ENCODE measurements at regions not wholly inside any gene's neighbourhood (a gene's known extent, or its start where the extent isn't known, plus 50 kb on each side); places are given as distances from the start of the nearest gene placed in this dataset.

- no peaks in the 10 kb centered on the region for H3K9me3 ChIP-seq (ENCODE audit: insufficient read depth, low read length, severe bottlenecking)
- H3K27me3 ChIP-seq (ENCODE audit: insufficient read depth, low read length, poor library complexity), result no peaks in the 10 kb centered on the region
- no peak overlapping the region for H3K27ac ChIP-seq (ENCODE audit: low read length)
- H3K4me2 ChIP-seq (ENCODE audit: insufficient read depth, low read length), result no peak overlapping the region
- H4K20me1 ChIP-seq (ENCODE audit: insufficient read depth, low read length), result no peaks in the 10 kb centered on the region
- no peaks in the 10 kb centered on the region for H3K4me1 ChIP-seq (ENCODE audit: insufficient read depth, low read length)
- TF ChIP-seq EZH2 (IDR thresholded peaks at IDR 0.05; ENCODE audit: borderline replicate concordance, low read depth, low read length, severe bottlenecking), result no peak
- no peak for TF ChIP-seq CTCF (IDR thresholded peaks at IDR 0.05; ENCODE audit: borderline replicate concordance, extremely low read depth, low read length, poor library complexity, severe bottlenecking)
- DNase-seq, result no peak
- no peak overlapping the region for H3K9ac ChIP-seq (ENCODE audit: low read depth, low read length)
- H3K4me3 ChIP-seq (ENCODE audit: low read depth in 1 of 2, low read length in 2 of 2), result no peak overlapping the region
- ATAC-seq (ENCODE audit: insufficient read depth, low read depth), result no peak
- H2AFZ ChIP-seq (ENCODE audit: low read depth, low read length), result no peak overlapping the region
- no peaks in the 10 kb centered on the region for H3K36me3 ChIP-seq (ENCODE audit: insufficient read depth, low read length)
- H3K79me2 ChIP-seq (ENCODE audit: insufficient read depth, low read length), result no peaks in the 10 kb centered on the region
Measured at GRCh38 chr9:73243078-73243477, 91.4 kb downstream of the ANXA1 start.

- Histone ChIP-seq H3K4me2 (ENCODE audit: insufficient read depth, low read length) (no peak overlapping the region), H3K4me1 (ENCODE audit: insufficient read depth, low read length) (0 out of 2 replicates have a peak, but pooled peaks cover 6% of the 10 kb centered on the region), H3K79me2 (ENCODE audit: insufficient read depth, low read length) (no peaks in the 10 kb centered on the region), H3K4me3 (ENCODE audit: low read depth in 1 of 2, low read length in 2 of 2) (no peak overlapping the region), H3K27me3 (ENCODE audit: insufficient read depth, low read length, poor library complexity) (no peaks in the 10 kb centered on the region), H3K27ac (ENCODE audit: low read length) (no peak overlapping the region), H3K36me3 (ENCODE audit: insufficient read depth, low read length) (no peaks in the 10 kb centered on the region), H4K20me1 (ENCODE audit: insufficient read depth, low read length) (no peaks in the 10 kb centered on the region), H3K9ac (ENCODE audit: low read depth, low read length) (no peak overlapping the region), H3K9me3 (ENCODE audit: insufficient read depth, low read length, severe bottlenecking) (no peaks in the 10 kb centered on the region), H2AFZ (ENCODE audit: low read depth, low read length) (no peak overlapping the region)
- TF ChIP-seq CTCF (IDR thresholded peaks at IDR 0.05; ENCODE audit: borderline replicate concordance, extremely low read depth, low read length, poor library complexity, severe bottlenecking), result no peak
- no peak for TF ChIP-seq EZH2 (IDR thresholded peaks at IDR 0.05; ENCODE audit: borderline replicate concordance, low read depth, low read length, severe bottlenecking)
- ATAC-seq (ENCODE audit: insufficient read depth, low read depth) (no peak), DNase-seq (no peak)
Measured at GRCh38 chr9:73259086-73259696, 107.5 kb downstream of the ANXA1 start.

- no peaks in the 10 kb centered on the region for H3K36me3 ChIP-seq (ENCODE audit: insufficient read depth, low read length)
- no peaks in the 10 kb centered on the region for H3K79me2 ChIP-seq (ENCODE audit: insufficient read depth, low read length)
- no peaks in the 10 kb centered on the region for H4K20me1 ChIP-seq (ENCODE audit: insufficient read depth, low read length)
- no peaks in the 10 kb centered on the region for H3K27me3 ChIP-seq (ENCODE audit: insufficient read depth, low read length, poor library complexity)
- H3K27ac ChIP-seq (ENCODE audit: low read length), result no peak overlapping the region
- no peak for ATAC-seq (ENCODE audit: insufficient read depth, low read depth)
- no peak overlapping the region for H3K4me2 ChIP-seq (ENCODE audit: insufficient read depth, low read length)
- no peak for DNase-seq
- no peak for TF ChIP-seq EZH2 (IDR thresholded peaks at IDR 0.05; ENCODE audit: borderline replicate concordance, low read depth, low read length, severe bottlenecking)
- TF ChIP-seq CTCF (IDR thresholded peaks at IDR 0.05; ENCODE audit: borderline replicate concordance, extremely low read depth, low read length, poor library complexity, severe bottlenecking), result no peak
- H2AFZ ChIP-seq (ENCODE audit: low read depth, low read length), result no peak overlapping the region
- H3K9me3 ChIP-seq (ENCODE audit: insufficient read depth, low read length, severe bottlenecking), result no peaks in the 10 kb centered on the region
- no peaks in the 10 kb centered on the region for H3K4me1 ChIP-seq (ENCODE audit: insufficient read depth, low read length)
- no peak overlapping the region for H3K4me3 ChIP-seq (ENCODE audit: low read depth in 1 of 2, low read length in 2 of 2)
- H3K9ac ChIP-seq (ENCODE audit: low read depth, low read length), result no peak overlapping the region
Measured at GRCh38 chr9:73260506-73260905, 108.8 kb downstream of the ANXA1 start.
